Kidney (tissue), 13 donors: ENCODE measurements at regions not wholly inside any gene's neighbourhood (a gene's known extent, or its start where the extent isn't known, plus 50 kb on each side); places are given as distances from the start of the nearest gene placed in this dataset.

Source experiments
- DNase-seq, 5 donors: peaks; one replicate each; pipeline ENCODE4 v3.0.0-alpha.2; 2013 to 2020
- FAIRE-seq: peaks from 2 replicates; lab custom pipeline; 2012; peaks lifted over from hg19 to GRCh38; lab: Jason Lieb, UNC
- H3K27ac ChIP-seq, 2 donors: one replicate each; pipeline ENCODE4 v1.7.0; 2013; ENCODE audit warnings: low read depth in 2 of 2, low read length in 2 of 2, inconsistent platforms in 1 of 2
- H3K27me3 ChIP-seq: one replicate; pipeline ENCODE4 v1.7.1; 2013; ENCODE audit warnings: low read length, inconsistent platforms; ENCODE audit not compliant: control insufficient read depth, insufficient read depth
- H3K36me3 ChIP-seq, 3 donors: one replicate each; pipeline versions ENCODE4 v1.7.0 to v1.7.1; 2013; ENCODE audit warnings: low read length in 3 of 3, control low read depth in 1 of 3, inconsistent platforms in 1 of 3; ENCODE audit not compliant: insufficient read depth in 3 of 3, control insufficient read depth in 2 of 3
- H3K4me1 ChIP-seq, 3 donors: one replicate each; pipeline versions ENCODE4 v1.7.0 to v1.7.1; 2013; ENCODE audit warnings: low read length in 3 of 3, inconsistent platforms in 1 of 3, low read depth in 1 of 3; ENCODE audit not compliant: control insufficient read depth in 2 of 3, insufficient read depth in 2 of 3
- H3K4me3 ChIP-seq, 3 donors: one replicate each; pipeline versions ENCODE4 v1.7.0 to v1.8.1; 2013; ENCODE audit warnings: low read length in 3 of 3, control low read depth in 1 of 3, inconsistent platforms in 1 of 3
- H3K9ac ChIP-seq, 3 donors: one replicate each; pipeline versions ENCODE4 v1.7.0 to v1.7.1; 2013; ENCODE audit warnings: low read length in 3 of 3, control low read depth in 1 of 3, inconsistent platforms in 1 of 3
- H3K9me3 ChIP-seq, 3 donors: one replicate each; pipeline versions ENCODE4 v1.7.0 to v1.7.1; 2013; ENCODE audit warnings: low read length in 3 of 3, control low read depth in 1 of 3, inconsistent platforms in 1 of 3; ENCODE audit not compliant: control insufficient read depth in 2 of 3, insufficient read depth in 1 of 3
- CTCF ChIP-seq: IDR thresholded peaks from 3 replicates; pipeline ENCODE4 v1.5.1; 2012; ENCODE audit warnings: mild to moderate bottlenecking, moderate library complexity, borderline replicate concordance; ENCODE audit not compliant: insufficient read depth; ENCODE audit errors: extremely low read depth
- intact Hi-C: fragments of 100-400 bp; cut with DNase I; formaldehyde crosslinking; loops from one replicate; pipeline ENCODE4 v1.11.1; 2022
- donor health status: control.
- donor health status: control.
- donor health status: control.
- donor health status: control.
- donor health status: control.
- donor health status: DM: yes; HTN: yes; CAD: no.
- donor health status: Normal renal cell carcinoma (clear cell type).

DNA sequence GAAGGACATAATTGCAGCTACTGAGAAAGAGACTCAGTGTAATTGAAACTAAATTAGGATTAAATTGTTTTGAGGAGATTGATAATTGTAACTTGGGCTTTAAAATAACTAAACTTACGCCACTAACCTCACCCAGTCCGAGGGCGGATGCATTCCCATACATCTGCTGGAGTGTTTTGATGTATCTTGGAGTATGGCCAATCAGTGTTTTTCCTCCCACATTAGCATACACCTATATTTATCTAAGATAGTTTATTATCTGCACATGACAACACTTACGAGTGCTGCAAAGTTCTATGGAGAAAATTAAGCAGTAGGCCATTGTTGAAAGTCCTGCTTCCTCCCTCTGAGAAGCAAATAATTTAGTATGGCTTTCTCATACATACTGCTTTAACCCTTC, 184.7 kb upstream of the PLEKHG7 start:
- no peak overlapping the region for H3K9ac ChIP-seq
- no peak overlapping the region for H3K27ac ChIP-seq
- no peaks in the 10 kb centered on the region for H3K9me3 ChIP-seq
- no peak for TF ChIP-seq CTCF
- no peaks in the 10 kb centered on the region for H3K4me1 ChIP-seq
- H3K36me3 ChIP-seq: no peaks in the 10 kb centered on the region
- no peak for FAIRE-seq
- intact Hi-C loops: no loop called here
- no peaks in the 10 kb centered on the region for H3K27me3 ChIP-seq
- no peak for DNase-seq
- no peak overlapping the region for H3K4me3 ChIP-seq

DNA sequence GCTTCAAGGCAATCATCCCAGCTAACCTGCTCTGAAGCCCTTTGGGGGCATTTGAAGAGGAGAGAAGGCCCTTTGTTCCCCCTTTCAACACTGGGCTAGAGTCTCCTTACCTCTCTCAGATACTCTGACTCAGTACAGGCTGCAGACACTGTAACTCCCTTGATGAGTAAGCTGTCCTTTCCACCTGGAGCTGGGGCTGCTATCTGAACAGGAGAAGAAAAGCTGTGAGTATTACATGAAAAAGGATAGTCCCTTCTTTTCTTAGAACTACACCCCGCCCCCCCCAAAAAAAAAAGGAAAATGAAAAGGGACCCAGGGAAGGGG, 186.6 kb upstream of the PLEKHG7 start:
- no peaks in the 10 kb centered on the region for H3K36me3 ChIP-seq
- intact Hi-C loops: no loop called here
- no peaks in the 10 kb centered on the region for H3K27me3 ChIP-seq
- FAIRE-seq (no peak), DNase-seq (no peak)
- no peaks in the 10 kb centered on the region for H3K9me3 ChIP-seq
- H3K4me1 ChIP-seq: no peaks in the 10 kb centered on the region
- H3K4me3 ChIP-seq: no peak overlapping the region
- no peak for TF ChIP-seq CTCF
- H3K27ac ChIP-seq: no peak overlapping the region
- no peak overlapping the region for H3K9ac ChIP-seq

DNA sequence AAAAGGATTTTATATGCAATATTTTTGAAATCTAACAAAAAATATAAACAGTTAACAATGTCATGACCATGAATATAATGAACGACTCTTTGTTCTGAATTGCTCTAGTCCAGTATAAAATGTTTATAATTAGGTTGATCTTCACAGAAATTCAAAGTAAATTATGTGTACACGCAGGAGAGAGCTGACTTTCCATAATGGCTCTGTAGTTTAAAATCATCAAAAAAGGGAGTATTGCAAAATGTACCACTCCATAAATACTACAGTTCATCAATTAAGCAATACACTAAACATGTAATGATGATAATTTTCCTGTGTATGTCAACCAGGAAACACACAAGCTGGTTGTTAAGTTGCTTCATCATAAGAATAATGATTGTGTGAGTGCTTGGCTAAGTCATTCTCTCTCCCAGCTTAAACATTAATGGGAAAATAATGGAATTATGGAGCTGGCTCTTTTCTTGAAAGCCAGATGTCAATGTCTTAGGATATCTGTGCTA, 189.5 kb upstream of the PLEKHG7 start:
- no peaks in the 10 kb centered on the region for H3K9me3 ChIP-seq
- no peaks in the 10 kb centered on the region for H3K27me3 ChIP-seq
- no peaks in the 10 kb centered on the region for H3K4me1 ChIP-seq
- no peaks in the 10 kb centered on the region for H3K36me3 ChIP-seq
- H3K9ac ChIP-seq: no peak overlapping the region
- intact Hi-C loops: no loop called here
- TF ChIP-seq CTCF: no peak
- FAIRE-seq (no peak), DNase-seq (no peak)
- H3K27ac ChIP-seq: no peak overlapping the region
- no peak overlapping the region for H3K4me3 ChIP-seq

DNA sequence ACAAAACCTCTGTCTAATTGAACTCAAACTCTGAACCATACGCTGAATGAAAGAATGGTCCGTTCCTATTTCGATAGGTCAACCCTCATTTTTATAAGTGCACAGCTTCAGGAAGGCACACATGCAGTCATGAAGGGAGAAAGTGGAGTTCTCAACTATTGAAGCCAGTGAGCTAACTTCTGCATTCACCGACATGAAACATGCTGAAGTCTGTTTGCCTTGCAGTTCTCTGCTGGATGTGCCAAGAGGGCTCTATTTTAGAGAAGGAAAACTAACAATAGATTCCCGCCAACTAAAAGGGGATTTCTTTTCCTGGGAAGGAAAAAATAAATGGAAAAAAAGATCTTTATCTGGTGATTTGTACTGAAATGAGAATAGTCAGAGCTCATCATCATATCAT, 191.0 kb upstream of the PLEKHG7 start:
- Histone ChIP-seq H3K4me1 (peaks cover 0 to 3% (median under 1%) of the 10 kb centered on the region in 3 donors), H3K4me3 (no peak overlapping the region), H3K9ac (no peak overlapping the region), H3K27me3 (no peaks in the 10 kb centered on the region), H3K27ac (no peak overlapping the region), H3K9me3 (no peaks in the 10 kb centered on the region), H3K36me3 (no peaks in the 10 kb centered on the region)
- DNase-seq (no peak), FAIRE-seq (no peak)
- intact Hi-C loops: no loop called here
- no peak for TF ChIP-seq CTCF
